HCT116 (cell line): ENCODE measurements at regions not wholly inside any gene's neighbourhood (a gene's known extent, or its start where the extent isn't known, plus 50 kb on each side); places are given as distances from the start of the nearest gene placed in this dataset.

Experiments used
- ATAC-seq: fragments of 200-7000 bp; cut with Tn5 transposase; 2 replicates; pipeline ENCODE4 v1.9.1; 2020; ENCODE audit warnings: mild to moderate bottlenecking, moderate library complexity
- BruUV-seq: library from RNA; stranded (reverse); fragments of 400-500 nt; replicated peaks from 2 replicates; lab custom pipeline; 2021; lab: Mats Ljungman, UMichigan
- CTCF ChIA-PET: fragments of 300-600 bp; sonication (Branson Sonifier 250); formaldehyde crosslinking; loops from one replicate; lab custom pipeline; 2021; ENCODE audit warnings: antibody characterized with exemption; lab: Charles Lee
- POLR2A ChIA-PET: fragments of 300-600, 350-600 bp; sonication (Branson Sonifier 250); formaldehyde crosslinking; loops from one replicate; lab custom pipeline; 2021; ENCODE audit warnings: antibody characterized with exemption; lab: Charles Lee
- RAD21 ChIA-PET, 2 experiments: fragments of 300-600 bp; sonication (Branson Sonifier 250); formaldehyde crosslinking; loops; one replicate each; lab custom pipeline; 2023; ENCODE audit warnings: low total read pairs in 2 of 2; ENCODE audit not compliant: uncharacterized antibody in 2 of 2, unreplicated experiment in 2 of 2, low non-redundant PET in 1 of 2; lab: Charles Lee
- DNase-seq: peaks from one replicate; pipeline ENCODE4 v3.0.0-alpha.2; 2010; ENCODE audit warnings: low read depth, low spot score
- H2AFZ ChIP-seq: fragments of 200-600 bp; shearing (Covaris generic), sonication (generic); 2 replicates; pipeline ENCODE4 v1.6.1; 2017; ENCODE audit warnings: low read depth, mixed run types, mixed read lengths, antibody characterized with exemption, low read length; ENCODE audit not compliant: poor library complexity, severe bottlenecking
- H3K27ac ChIP-seq: 2 replicates; pipeline ENCODE4 v1.5.1; 2012; ENCODE audit warnings: low read depth, low read length
- H3K27me3 ChIP-seq: fragments of 200-600 bp; sonication (generic); 2 replicates; pipeline ENCODE4 v1.6.1; 2016; ENCODE audit warnings: mixed run types, low read length, mixed read lengths; ENCODE audit not compliant: insufficient read depth
- H3K36me3 ChIP-seq, 2 experiments: fragments of 200-500 bp in 1 of 2; fragments of 200-600 bp in 1 of 2; sonication (Bioruptor generic) in 1 of 2; sonication (generic) in 1 of 2; 2 replicates each; pipeline versions ENCODE4 v1.5.1 to v1.6.1; 2014 to 2016; ENCODE audit warnings: low read length in 2 of 2, inconsistent platforms in 1 of 2, mixed read lengths in 1 of 2, mixed run types in 1 of 2; ENCODE audit not compliant: insufficient read depth in 2 of 2, control insufficient read depth in 1 of 2
- H3K4me1 ChIP-seq, 2 experiments: fragments of 200-600 bp in 1 of 2; sonication (generic) in 1 of 2; 2 replicates each; pipeline versions ENCODE4 v1.5.1 to v1.6.1; 2012 to 2017; ENCODE audit warnings: low read length in 2 of 2, inconsistent platforms in 1 of 2, mild to moderate bottlenecking in 1 of 2, mixed read lengths in 1 of 2, mixed run types in 1 of 2, moderate library complexity in 1 of 2; ENCODE audit not compliant: insufficient read depth in 2 of 2, control insufficient read depth in 1 of 2
- H3K4me2 ChIP-seq: fragments of 200-600 bp; sonication (generic); 2 replicates; pipeline ENCODE4 v1.6.1; 2017; ENCODE audit warnings: mixed run types, low read length, mixed read lengths
- H3K4me3 ChIP-seq, 2 experiments: fragments of 200-600 bp in 1 of 2; sonication (generic) in 1 of 2; replicated peaks in 1 of 2; 2 replicates each; pipeline ENCODE4 v1.5.1; 2011 to 2016; ENCODE audit warnings: low read length in 2 of 2, control low read depth in 1 of 2, low read depth in 1 of 2, mild to moderate bottlenecking in 1 of 2, mixed read lengths in 1 of 2, mixed run types in 1 of 2
- H3K79me2 ChIP-seq: fragments of 200-600 bp; sonication (generic); 2 replicates; pipeline ENCODE4 v1.6.1; 2017; ENCODE audit warnings: mild to moderate bottlenecking, mixed run types, low read length, moderate library complexity, mixed read lengths; ENCODE audit not compliant: insufficient read depth
- H3K9ac ChIP-seq: fragments of 200-600 bp; sonication (generic); 2 replicates; pipeline ENCODE4 v1.6.1; 2016; ENCODE audit warnings: low read length, mixed read lengths
- H3K9me2 ChIP-seq: fragments of 200-600 bp; sonication (generic), shearing (Covaris generic); 2 replicates; pipeline ENCODE4 v1.6.1; 2017; ENCODE audit warnings: mixed run types, mild to moderate bottlenecking, moderate library complexity; ENCODE audit not compliant: insufficient read depth
- H3K9me3 ChIP-seq, 2 experiments: fragments of 200-500 bp in 1 of 2; fragments of 200-600 bp in 1 of 2; sonication (Bioruptor generic) in 1 of 2; sonication (generic) in 1 of 2; 2 replicates each; pipeline ENCODE4 v1.6.1; 2014 to 2017; ENCODE audit warnings: low read length in 2 of 2, mixed read lengths in 2 of 2, inconsistent platforms in 1 of 2, low read depth in 1 of 2, mild to moderate bottlenecking in 1 of 2, mixed run types in 1 of 2, moderate library complexity in 1 of 2; ENCODE audit not compliant: control insufficient read depth in 1 of 2, insufficient read depth in 1 of 2
- H4K20me1 ChIP-seq: fragments of 200-600 bp; sonication (generic), shearing (Covaris generic); 2 replicates; pipeline ENCODE4 v1.6.1; 2017; ENCODE audit warnings: mixed run types, mild to moderate bottlenecking, moderate library complexity; ENCODE audit not compliant: insufficient read depth
- ELF1 ChIP-seq: IDR thresholded peaks from 2 replicates; pipeline ENCODE4 v1.6.1; 2012; ENCODE audit warnings: low read depth, borderline replicate concordance
- EZH2phosphoT487 ChIP-seq: fragments of 200-600 bp; IDR thresholded peaks from 2 replicates; pipeline ENCODE4 v1.6.1; 2018; ENCODE audit warnings: antibody characterized with exemption, borderline replicate concordance
- POLR2A ChIP-seq: IDR thresholded peaks from 2 replicates; pipeline ENCODE4 v1.7.0; 2011; ENCODE audit warnings: borderline replicate concordance; ENCODE audit not compliant: insufficient read depth, insufficient read length; ENCODE audit errors: extremely low read depth
- SP1 ChIP-seq: IDR thresholded peaks from 2 replicates; pipeline ENCODE4 v1.6.1; 2012; ENCODE audit warnings: low read depth
- SRF ChIP-seq: IDR thresholded peaks from 2 replicates; pipeline ENCODE4 v1.6.1; 2012; ENCODE audit warnings: low read depth
- TCF7L2 ChIP-seq: IDR thresholded peaks from 2 replicates; pipeline ENCODE4 v1.7.0; 2011; ENCODE audit warnings: borderline replicate concordance, inconsistent platforms; ENCODE audit not compliant: insufficient read depth, insufficient read length; ENCODE audit errors: extremely low read depth
- YY1 ChIP-seq: IDR thresholded peaks from 2 replicates; pipeline ENCODE4 v1.6.1; 2011; ENCODE audit warnings: low read length, low read depth, moderate library complexity, mild to moderate bottlenecking; ENCODE audit not compliant: insufficient replicate concordance; ENCODE audit errors: extremely low read depth
- ZNF274 ChIP-seq: fragments of 200-500 bp; sonication (Bioruptor generic); IDR thresholded peaks from 2 replicates; pipeline ENCODE4 v1.6.1; 2014; ENCODE audit warnings: mild to moderate bottlenecking, low read depth, low read length, inconsistent platforms
- intact Hi-C: fragments of 100-400 bp; cut with micrococcal nuclease; formaldehyde crosslinking; loops from 2 replicates; pipeline ENCODE4 v1.10.0; 2022
- TF ChIP-seq, protein P1 (sequence below): IDR thresholded peaks from 2 replicates; pipeline ENCODE4 v1.6.1; 2012; ENCODE audit warnings: low read depth

GRCh38 chr4:79083406-79084010, 144.3 kb upstream of the PAQR3 start (continued):
- TF ChIP-seq YY1: no peak
- TF ChIP-seq POLR2A: no peak
- no peak for TF ChIP-seq SP1
- no peak for TF ChIP-seq ELF1
- TF ChIP-seq SRF: no peak
- no peak for TF ChIP-seq EZH2phosphoT487
- TF ChIP-seq TCF7L2: no peak
- TF ChIP-seq, all 23 proteins: peak for 0

- H3K27me3 ChIP-seq: no peaks in the 10 kb centered on the region
- H2AFZ ChIP-seq: no peak overlapping the region
- RAD21 ChIA-PET: no interaction called here
- TF ChIP-seq ZNF274: no peak
- TF ChIP-seq, protein P1, sequence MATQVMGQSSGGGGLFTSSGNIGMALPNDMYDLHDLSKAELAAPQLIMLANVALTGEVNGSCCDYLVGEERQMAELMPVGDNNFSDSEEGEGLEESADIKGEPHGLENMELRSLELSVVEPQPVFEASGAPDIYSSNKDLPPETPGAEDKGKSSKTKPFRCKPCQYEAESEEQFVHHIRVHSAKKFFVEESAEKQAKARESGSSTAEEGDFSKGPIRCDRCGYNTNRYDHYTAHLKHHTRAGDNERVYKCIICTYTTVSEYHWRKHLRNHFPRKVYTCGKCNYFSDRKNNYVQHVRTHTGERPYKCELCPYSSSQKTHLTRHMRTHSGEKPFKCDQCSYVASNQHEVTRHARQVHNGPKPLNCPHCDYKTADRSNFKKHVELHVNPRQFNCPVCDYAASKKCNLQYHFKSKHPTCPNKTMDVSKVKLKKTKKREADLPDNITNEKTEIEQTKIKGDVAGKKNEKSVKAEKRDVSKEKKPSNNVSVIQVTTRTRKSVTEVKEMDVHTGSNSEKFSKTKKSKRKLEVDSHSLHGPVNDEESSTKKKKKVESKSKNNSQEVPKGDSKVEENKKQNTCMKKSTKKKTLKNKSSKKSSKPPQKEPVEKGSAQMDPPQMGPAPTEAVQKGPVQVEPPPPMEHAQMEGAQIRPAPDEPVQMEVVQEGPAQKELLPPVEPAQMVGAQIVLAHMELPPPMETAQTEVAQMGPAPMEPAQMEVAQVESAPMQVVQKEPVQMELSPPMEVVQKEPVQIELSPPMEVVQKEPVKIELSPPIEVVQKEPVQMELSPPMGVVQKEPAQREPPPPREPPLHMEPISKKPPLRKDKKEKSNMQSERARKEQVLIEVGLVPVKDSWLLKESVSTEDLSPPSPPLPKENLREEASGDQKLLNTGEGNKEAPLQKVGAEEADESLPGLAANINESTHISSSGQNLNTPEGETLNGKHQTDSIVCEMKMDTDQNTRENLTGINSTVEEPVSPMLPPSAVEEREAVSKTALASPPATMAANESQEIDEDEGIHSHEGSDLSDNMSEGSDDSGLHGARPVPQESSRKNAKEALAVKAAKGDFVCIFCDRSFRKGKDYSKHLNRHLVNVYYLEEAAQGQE: no peak
- TF ChIP-seq POLR2A: no peak
- H3K9me2 ChIP-seq: no peaks in the 10 kb centered on the region
- POLR2A ChIA-PET: no interaction called here
- no peak overlapping the region for H3K4me2 ChIP-seq
- no peaks in the 10 kb centered on the region for H4K20me1 ChIP-seq
- no peaks in the 10 kb centered on the region for H3K4me1 ChIP-seq
- H3K4me3 ChIP-seq: no peak overlapping the region
- no peak overlapping the region for H3K27ac ChIP-seq
- H3K79me2 ChIP-seq: no peaks in the 10 kb centered on the region
- 0 out of 4 replicates have a peak, but pooled peaks cover 0 to 3% of the 10 kb centered on the region in 2 experiments for H3K9me3 ChIP-seq
- no TSS peak for BruUV-seq
- H3K36me3 ChIP-seq: no peaks in the 10 kb centered on the region
- no peak overlapping the region for H3K9ac ChIP-seq
- DNase-seq (no peak), ATAC-seq (no peak)
- intact Hi-C loops: no loop called here
- CTCF ChIA-PET: no interaction called here
Observed at GRCh38 chr4:79082997-79083396, 143.8 kb upstream of the PAQR3 start.
